Renal cortical epithelial cell (primary cell): ENCODE measurements at regions not wholly inside any gene's neighbourhood (a gene's known extent, or its start where the extent isn't known, plus 50 kb on each side); places are given as distances from the start of the nearest gene placed in this dataset.

Experiments used
- DNase-seq: peaks from one replicate; pipeline ENCODE4 v3.0.0-alpha.2; 2011; ENCODE audit warnings: low read depth

DNA sequence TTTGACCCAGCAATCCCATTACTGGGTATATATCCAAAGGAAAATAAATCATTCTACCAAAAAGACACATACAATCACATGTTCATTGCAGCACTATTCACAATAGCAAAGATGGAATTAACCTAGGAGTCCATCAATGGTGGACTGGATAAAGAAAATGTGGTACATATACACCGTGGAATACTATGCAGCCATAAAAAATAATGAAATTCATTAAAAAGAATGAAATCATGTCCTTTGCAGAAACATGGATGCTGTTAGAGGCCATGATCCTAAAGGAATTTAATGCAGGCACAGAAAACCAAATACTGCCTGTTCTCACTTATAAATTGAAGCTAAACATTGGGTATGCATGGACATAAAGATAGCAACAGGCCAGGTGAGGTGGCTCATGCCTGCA is 61.9 kb upstream of the BMP6 start:
- DNase-seq: no peak

DNA sequence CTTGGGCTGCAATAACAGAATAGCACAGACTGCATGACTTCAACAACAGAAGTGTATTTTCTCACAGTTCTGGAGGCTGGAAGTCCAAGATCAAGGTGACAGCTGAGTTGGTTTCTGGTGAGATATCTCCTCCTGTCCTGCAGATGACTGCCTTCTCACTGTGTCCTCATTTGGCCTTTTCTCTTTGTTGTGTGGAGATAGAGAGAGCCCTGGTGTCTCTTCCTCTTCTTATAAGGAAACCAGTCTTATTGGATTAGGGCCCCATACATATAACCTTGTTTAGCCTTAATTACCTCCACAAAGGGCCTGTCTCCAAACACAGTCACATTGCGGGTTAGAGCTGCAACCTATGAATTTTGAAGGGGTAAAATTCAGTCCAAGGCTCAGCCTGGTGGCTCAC is 57.0 kb upstream of the BMP6 start:
- no peak for DNase-seq

DNA sequence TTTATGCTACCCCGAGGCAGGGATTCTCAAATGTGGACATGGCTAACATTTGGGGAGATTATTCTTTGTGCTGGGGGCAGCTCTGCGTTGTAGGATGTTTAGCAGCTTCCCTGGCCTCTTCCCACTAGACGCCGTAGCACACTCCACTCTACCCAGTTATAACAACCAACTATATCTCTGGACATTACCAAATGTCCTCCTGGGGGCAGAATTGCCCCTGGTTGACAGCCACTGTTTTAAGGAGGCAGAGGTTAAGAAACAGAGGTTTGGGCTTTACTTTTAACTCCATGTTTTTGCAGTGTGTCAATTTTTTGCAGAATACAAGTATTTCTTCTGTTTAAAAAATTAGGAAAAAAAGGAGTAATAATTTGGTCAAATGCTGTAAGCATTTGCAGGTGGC is 56.2 kb upstream of the BMP6 start:
- DNase-seq: no peak

DNA sequence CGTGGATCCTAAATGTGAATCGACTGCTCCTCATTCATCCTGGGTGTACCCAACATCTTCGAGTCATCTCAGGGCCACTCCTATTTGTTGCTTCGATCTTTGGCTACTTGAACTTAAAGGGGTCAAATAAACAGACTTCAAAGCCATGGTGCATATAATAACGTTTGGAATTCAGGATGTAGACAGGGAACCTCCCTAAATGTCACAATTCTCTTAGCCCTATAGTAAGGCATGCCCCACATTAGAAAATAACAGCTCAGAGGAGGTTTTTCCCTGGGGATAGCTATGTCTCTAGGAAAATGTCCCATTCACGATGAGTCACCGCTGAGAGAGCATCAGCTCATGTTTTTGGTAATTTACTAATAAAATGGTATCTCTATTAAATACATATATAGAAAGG is 54.8 kb upstream of the BMP6 start:
- DNase-seq: peak; percentile 7

DNA sequence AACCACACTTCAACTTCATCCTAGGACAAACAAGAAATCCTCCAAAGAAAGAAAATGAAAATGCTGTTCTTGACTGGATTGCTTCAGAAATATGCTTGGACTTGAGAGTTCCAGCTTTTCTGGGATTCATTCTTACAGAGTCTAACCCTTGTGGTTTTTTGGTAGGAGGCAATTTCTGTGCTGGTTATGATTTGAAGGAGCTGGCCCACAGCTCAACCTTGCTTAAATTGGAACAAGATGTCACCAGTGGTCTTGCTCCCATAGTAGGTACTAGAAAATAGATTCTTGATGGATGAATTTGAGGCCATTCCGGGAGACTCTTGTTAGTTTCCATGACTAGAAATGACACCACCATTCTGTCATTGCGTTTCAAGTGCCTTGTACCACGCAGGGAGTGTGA is 54.3 kb upstream of the BMP6 start:
- DNase-seq: no peak

DNA sequence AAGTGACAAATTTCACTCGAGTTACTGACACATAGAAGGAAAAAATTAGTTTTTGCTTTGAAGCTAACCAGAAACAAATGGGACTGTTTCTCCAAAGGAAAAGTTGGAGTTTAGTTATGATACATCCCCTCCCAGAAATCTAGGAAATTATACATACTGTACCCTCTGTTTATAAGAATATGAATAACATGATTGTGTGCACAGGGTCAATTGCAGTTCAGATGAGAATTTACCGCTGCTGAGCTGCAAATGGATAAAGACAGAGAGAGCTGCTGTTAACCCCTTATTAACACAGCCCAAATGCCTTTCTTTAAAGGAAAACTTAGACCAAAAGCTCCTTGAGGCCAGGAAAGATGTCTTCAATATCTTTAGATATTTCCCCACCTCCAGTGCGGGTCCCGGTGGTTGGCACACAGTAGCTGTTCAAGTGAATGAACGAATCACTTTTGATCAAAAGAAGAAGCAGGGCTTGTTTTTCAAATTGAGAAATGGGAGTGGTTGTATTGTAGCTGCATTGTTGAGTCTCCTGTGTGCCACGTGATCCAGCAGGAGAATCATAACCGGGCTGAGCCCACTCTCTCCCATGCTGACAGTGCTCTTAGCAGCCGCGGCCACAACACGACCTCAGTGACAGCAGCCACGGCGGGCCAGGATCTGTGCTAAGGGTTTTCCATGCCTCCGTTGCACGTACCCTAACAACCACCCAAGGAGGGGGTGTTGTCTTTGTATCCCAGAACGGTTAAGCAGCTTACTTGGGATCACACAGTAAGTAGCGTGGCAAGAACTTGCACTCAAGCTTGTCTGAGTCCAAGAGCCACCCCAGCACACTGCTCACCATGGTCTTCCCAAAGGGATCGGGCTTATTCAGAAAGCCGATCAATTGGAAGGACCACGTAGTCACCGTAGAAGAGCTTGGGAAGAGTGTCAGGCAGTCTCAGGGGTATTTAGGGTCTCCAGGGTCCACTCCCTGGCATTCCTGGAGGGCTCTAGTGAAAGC is 53.5 kb upstream of the BMP6 start:
- DNase-seq: no peak

DNA sequence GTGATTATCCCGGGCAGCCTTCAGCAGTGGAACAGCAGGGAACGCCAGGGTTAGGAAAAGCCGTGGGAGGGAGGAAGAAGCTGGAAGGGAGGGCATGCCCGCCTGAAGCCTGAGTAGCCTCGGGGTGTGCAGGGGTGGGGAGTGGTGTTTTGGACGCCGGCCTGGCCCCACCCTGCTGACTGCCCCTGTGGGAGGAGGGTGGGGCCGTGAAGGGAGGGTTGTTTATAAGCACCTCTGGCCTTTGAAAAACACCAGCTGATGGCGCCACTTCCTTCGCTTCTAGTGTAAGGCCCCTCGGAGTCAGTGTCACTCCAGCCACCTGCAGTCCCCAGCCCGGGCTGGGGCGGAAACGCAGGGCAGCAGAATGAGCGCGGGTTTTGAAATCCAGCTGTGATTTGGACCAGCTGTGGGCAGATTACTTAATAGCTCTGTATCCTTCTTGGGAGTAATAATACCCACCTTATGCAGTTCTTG is 52.8 kb upstream of the BMP6 start:
- DNase-seq: peak; percentile 66

DNA sequence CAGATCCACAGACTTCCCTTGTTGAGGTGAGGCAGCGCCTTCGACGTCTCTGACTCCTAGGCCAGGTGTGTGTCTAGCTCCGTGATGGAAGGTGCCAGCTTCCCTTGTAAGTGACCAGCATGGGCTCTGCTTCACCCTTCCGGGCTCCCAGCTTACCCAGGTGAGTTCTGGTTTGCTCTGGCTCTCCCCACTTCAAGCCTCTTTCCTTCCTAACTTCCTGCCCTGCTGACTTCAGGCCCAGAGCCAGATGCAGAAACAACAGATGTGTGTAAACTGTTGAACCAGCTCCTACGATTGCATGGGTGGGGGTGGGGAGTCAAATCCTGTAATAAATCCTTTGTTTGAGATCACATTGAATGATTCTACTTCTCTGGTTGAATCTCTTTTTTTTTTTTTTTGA is 51.6 kb upstream of the BMP6 start:
- DNase-seq: peak; percentile 11

DNA sequence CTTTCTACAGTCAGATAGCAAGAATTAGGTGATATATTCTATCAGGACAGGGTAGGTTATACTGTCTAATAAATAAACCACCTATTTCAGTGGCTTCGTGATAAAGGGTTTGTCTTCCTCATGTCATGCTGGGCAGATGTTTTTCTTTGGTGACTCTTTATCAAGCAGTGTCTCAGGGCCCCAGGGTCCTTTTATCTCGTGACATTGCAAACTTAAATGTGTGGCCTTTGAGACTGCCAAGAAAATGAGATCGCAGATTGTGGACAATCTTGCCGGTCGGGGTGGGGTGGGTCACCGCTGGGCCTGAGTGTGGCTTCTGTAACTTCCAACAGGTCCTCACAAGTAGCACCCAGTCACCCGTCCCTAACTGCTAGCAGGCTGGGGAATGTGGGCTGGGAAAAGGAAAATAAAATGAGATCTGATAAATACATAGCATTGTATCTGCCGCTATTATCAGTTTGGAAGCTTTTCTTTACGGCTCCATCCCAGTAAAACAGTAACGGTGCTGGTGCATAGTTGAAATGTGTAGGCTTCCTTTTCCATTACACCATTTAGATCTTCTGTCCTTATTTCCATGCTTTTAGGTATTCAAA is 50.5 kb upstream of the BMP6 start:
- no peak for DNase-seq
